Chondrocyte (in vitro differentiated cells): ENCODE measurements at regions not wholly inside any gene's neighbourhood (a gene's known extent, or its start where the extent isn't known, plus 50 kb on each side); places are given as distances from the start of the nearest gene placed in this dataset.
"Not testable (repeated sequence)": the region's sequence is repeated elsewhere in the genome, so short reads cannot be mapped to it uniquely, and the experiment has no call there.

ENCODE experiments used
- DNase-seq: peaks from one replicate; pipeline ENCODE4 v3.0.0; 2021; ENCODE audit warnings: mixed read lengths, low spot score
- H3K27ac Mint-ChIP-seq: one replicate; pipeline ENCODE4 v1.8.0; 2021; ENCODE audit warnings: mild to moderate bottlenecking, moderate library complexity, mixed read lengths; ENCODE audit not compliant: unreplicated experiment
- H3K27me3 Mint-ChIP-seq: 2 replicates; pipeline ENCODE4 v1.8.0; 2021; ENCODE audit warnings: low read depth, mixed read lengths
- H3K36me3 Mint-ChIP-seq: 2 replicates; pipeline ENCODE4 v1.8.0; 2021; ENCODE audit warnings: low read depth, mixed read lengths
- H3K4me1 Mint-ChIP-seq: 2 replicates; pipeline ENCODE4 v1.8.0; 2021; ENCODE audit warnings: low read depth, mild to moderate bottlenecking, mixed read lengths
- H3K4me3 Mint-ChIP-seq: one replicate; pipeline ENCODE4 v1.8.0; 2021; ENCODE audit warnings: mild to moderate bottlenecking, moderate library complexity, mixed read lengths; ENCODE audit not compliant: unreplicated experiment
- H3K9me3 Mint-ChIP-seq: 2 replicates; pipeline ENCODE4 v1.8.0; 2021; ENCODE audit warnings: low read depth, mixed read lengths
- CTCF ChIP-seq: fragments of 200-600 bp; sonication (generic); IDR thresholded peaks from 2 replicates; pipeline ENCODE4 v1.5.0; 2021; ENCODE audit warnings: antibody characterized with exemption, mild to moderate bottlenecking, moderate library complexity

DNA sequence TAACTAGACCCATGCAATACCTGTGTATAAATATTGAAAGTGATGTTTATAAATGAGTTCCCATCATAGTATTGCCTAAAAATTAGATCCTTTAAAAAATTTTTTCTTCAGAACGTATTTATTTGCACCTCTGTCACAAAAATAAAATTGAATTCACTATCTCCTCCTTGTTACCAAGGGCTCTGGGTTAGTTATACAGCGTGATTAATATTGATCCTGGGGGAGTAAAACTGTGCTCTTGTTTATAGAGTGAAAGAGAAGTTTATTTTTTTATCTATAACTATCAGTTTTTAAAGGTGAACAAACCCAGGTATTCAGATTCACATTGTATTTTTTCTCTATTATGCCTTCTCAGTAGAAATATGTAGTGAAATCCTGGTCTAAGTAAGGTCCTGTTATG is 458.5 kb downstream of the CPS1 start:
- Mint-ChIP-seq H3K27ac (no peak overlapping the region), H3K4me3 (no peak overlapping the region), H3K4me1 (no peaks in the 10 kb centered on the region), H3K27me3 (peaks cover 3% of the 10 kb centered on the region), H3K9me3 (peaks cover under 1% of the 10 kb centered on the region), H3K36me3 (no peaks in the 10 kb centered on the region)
- no peak for DNase-seq
- TF ChIP-seq CTCF, result no peak

GRCh38 chr2:211025089-211025488 is 468.7 kb downstream of the CPS1 start:
- H3K9me3 Mint-ChIP-seq, result peaks cover 52% of the 10 kb centered on the region
- H3K4me1 Mint-ChIP-seq, H3K36me3 Mint-ChIP-seq, H3K27ac Mint-ChIP-seq, H3K4me3 Mint-ChIP-seq, DNase-seq, H3K27me3 Mint-ChIP-seq: not testable (repeated sequence)

- Mint-ChIP-seq H3K27me3 (no peaks in the 10 kb centered on the region), H3K9me3 (peaks cover 44% of the 10 kb centered on the region), H3K27ac (no peak overlapping the region), H3K4me3 (no peak overlapping the region), H3K4me1 (no peaks in the 10 kb centered on the region), H3K36me3 (peaks cover 2% of the 10 kb centered on the region)
- no peak for TF ChIP-seq CTCF
- DNase-seq, result no peak
Measured at GRCh38 chr2:211026109-211026508, 469.7 kb downstream of the CPS1 start.

- TF ChIP-seq CTCF, result no peak
- Mint-ChIP-seq H3K9me3 (peaks cover 30% of the 10 kb centered on the region), H3K4me3 (no peak overlapping the region), H3K27ac (no peak overlapping the region), H3K27me3 (no peaks in the 10 kb centered on the region), H3K4me1 (no peaks in the 10 kb centered on the region), H3K36me3 (peaks cover 2% of the 10 kb centered on the region)
- no peak for DNase-seq
Measured at GRCh38 chr2:211027976-211028375, 471.6 kb downstream of the CPS1 start.

GRCh38 chr2:211033765-211034164 is 477.4 kb downstream of the CPS1 start:
- no peaks in the 10 kb centered on the region for H3K4me1 Mint-ChIP-seq
- TF ChIP-seq CTCF, result peak; percentile 73
- H3K4me3 Mint-ChIP-seq, result no peak overlapping the region
- no peaks in the 10 kb centered on the region for H3K27me3 Mint-ChIP-seq
- no peaks in the 10 kb centered on the region for H3K36me3 Mint-ChIP-seq
- DNase-seq, result no peak
- H3K9me3 Mint-ChIP-seq, result no peaks in the 10 kb centered on the region
- H3K27ac Mint-ChIP-seq, result no peak overlapping the region

DNA sequence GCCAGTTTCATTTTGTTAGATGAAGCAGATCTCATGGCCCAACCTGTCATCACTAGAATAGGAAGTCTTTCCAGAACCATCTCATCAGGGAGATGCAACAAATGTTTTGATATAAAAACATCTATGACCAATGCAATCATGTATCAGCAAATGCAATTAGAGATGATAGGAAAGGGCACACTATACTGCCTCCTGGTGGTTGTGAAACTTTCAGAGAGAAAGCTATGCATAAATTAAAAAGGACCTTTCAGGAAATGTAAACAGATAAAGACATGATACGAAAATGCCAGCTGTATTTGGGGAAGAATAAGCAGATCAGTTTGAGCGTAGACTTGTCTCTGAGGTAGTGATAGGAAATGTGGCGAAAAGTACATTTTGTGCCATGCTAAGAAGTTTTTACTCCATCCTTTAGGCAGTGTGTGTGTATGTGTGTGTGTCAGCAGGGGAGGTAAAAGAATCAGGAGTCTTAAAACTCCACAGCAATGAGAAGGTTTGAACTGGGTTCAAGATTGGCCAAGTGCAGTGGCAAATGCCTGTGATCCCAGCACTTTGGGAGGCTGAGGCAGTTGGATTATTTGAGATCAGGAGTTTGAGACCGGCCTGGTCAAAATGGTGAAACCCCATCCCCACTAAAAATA is 479.3 kb downstream of the CPS1 start:
- no peak for DNase-seq
- H3K4me1 Mint-ChIP-seq, result no peaks in the 10 kb centered on the region
- H3K9me3 Mint-ChIP-seq, result no peaks in the 10 kb centered on the region
- H3K4me3 Mint-ChIP-seq, result no peak overlapping the region
- no peaks in the 10 kb centered on the region for H3K27me3 Mint-ChIP-seq
- no peak overlapping the region for H3K27ac Mint-ChIP-seq
- TF ChIP-seq CTCF, result peak; percentile 84
- H3K36me3 Mint-ChIP-seq, result no peaks in the 10 kb centered on the region
